NT2/D1 (cell line): ENCODE measurements at regions not wholly inside any gene's neighbourhood (a gene's known extent, or its start where the extent isn't known, plus 50 kb on each side); places are given as distances from the start of the nearest gene placed in this dataset.

Source experiments
- DNase-seq: peaks from one replicate; pipeline ENCODE4 v3.0.0-alpha.2; 2011; ENCODE audit warnings: low read depth, low spot score
- H3K27me3 ChIP-seq: 2 replicates; pipeline ENCODE4 v1.6.0; 2011; ENCODE audit warnings: mild to moderate bottlenecking; ENCODE audit not compliant: insufficient read length, insufficient read depth
- H3K36me3 ChIP-seq: 2 replicates; pipeline ENCODE4 v1.6.1; 2011; ENCODE audit warnings: mild to moderate bottlenecking, low read length, mixed read lengths; ENCODE audit not compliant: insufficient read depth, insufficient read length
- H3K4me1 ChIP-seq: 2 replicates; pipeline ENCODE4 v1.5.1; 2011; ENCODE audit not compliant: insufficient read depth, insufficient read length
- H3K4me3 ChIP-seq: 2 replicates; pipeline ENCODE4 v1.5.1; 2011; ENCODE audit warnings: low read depth; ENCODE audit not compliant: insufficient read length
- H3K9ac ChIP-seq: 2 replicates; pipeline ENCODE4 v1.6.0; 2011; ENCODE audit warnings: low read depth; ENCODE audit not compliant: insufficient read length
- H3K9me3 ChIP-seq: 2 replicates; pipeline ENCODE4 v1.5.1; 2011; ENCODE audit warnings: mild to moderate bottlenecking, low read length; ENCODE audit not compliant: insufficient read depth
- SUZ12 ChIP-seq: IDR thresholded peaks from 2 replicates; pipeline ENCODE4 v1.6.1; 2011; ENCODE audit not compliant: insufficient read length, insufficient read depth; ENCODE audit errors: extremely low read depth
- YY1 ChIP-seq: IDR thresholded peaks from 2 replicates; pipeline ENCODE4 v1.6.1; 2011; ENCODE audit not compliant: insufficient read length, insufficient read depth
- ZNF274 ChIP-seq: IDR thresholded peaks from 2 replicates; pipeline ENCODE4 v1.6.1; 2011; ENCODE audit warnings: mild to moderate bottlenecking, low read depth, low read length

DNA sequence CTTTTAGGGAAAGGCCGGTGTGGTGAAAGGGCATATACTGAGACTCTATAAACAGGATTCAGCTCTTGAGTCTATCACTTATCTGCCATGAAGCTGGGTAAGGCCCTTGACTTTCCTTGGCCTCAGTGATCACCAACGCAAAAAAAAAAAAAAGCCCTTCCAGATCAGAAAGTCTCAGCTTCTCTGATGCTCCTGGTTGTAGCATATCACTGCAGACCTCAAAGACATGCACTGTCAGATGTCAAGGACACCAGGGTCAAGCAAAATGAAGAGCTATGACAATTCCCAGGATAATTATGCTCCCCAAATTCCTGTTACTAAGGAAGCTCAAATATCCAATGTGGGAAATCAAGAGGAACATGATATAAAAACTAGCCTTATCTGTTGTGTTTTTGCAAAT is 68.3 kb upstream of the IFNE start:
- no peak for DNase-seq
- Histone ChIP-seq H3K27me3 (no peaks in the 10 kb centered on the region), H3K9ac (no peak overlapping the region), H3K4me3 (no peak overlapping the region), H3K9me3 (no peaks in the 10 kb centered on the region), H3K4me1 (no peaks in the 10 kb centered on the region), H3K36me3 (no peaks in the 10 kb centered on the region)
- no peak for TF ChIP-seq SUZ12
- TF ChIP-seq ZNF274, result no peak
- no peak for TF ChIP-seq YY1

DNA sequence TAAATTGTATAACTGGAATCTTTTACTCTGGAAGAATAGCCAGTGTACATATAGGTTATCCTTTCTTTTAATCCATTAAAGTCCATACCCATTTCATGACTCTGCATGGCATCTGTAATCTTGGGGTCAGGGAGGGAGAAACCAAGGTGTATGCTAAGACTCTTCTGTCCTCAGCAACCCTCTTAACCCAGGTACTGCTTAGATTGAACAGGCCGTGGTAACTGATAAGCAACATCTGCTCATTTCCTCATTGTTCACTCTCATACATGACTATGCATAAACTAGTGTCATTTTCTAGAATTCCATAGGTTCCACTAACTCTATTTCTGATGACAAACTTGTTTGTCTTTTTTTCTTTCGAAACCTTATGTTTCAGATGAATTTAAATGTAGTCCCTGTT is 69.3 kb upstream of the IFNE start:
- Histone ChIP-seq H3K9me3 (no peaks in the 10 kb centered on the region), H3K9ac (no peak overlapping the region), H3K4me3 (no peak overlapping the region), H3K36me3 (no peaks in the 10 kb centered on the region), H3K4me1 (no peaks in the 10 kb centered on the region), H3K27me3 (no peaks in the 10 kb centered on the region)
- DNase-seq, result no peak
- no peak for TF ChIP-seq YY1
- TF ChIP-seq SUZ12, result no peak
- no peak for TF ChIP-seq ZNF274

DNA sequence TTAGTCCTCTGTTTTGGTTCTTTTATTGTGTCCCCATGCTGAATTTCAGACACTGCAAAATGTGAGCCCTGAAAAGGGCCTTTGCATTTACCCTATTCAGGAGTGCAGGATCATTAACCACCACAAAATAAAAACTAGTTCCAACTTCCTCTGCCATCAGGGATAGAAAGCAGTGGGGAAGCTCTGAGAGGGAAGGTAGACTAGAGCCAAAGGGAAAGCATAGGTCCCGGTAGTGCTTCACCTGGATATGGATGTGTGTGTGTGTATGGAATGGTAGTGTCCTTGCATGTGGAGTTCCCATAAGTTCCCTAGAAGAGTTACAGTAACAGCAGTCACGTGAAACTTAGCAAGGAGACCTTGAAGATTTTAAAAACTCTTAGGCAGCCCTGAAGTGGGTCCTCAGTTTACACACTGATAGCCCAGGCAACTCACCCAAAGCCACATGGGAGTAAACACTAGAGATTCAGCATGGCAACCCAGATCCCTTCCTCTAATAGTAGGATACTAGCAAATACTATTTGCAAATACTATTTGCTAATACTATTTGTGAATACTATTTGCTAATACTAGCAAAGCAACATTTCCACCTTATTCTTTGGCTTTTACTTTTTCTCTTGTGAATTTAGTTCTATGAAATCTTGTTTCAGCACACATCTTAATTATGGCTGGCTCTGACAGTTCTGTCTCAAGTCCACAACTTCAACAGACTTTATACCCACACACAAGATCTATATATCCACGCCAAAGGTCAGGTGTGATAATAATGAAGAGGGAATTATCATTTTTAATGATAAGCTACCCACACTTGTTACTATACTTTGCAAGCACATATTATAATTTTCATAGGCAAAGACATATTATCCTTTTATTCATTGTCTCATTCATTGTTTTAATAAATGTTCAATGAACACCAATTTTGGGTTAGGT is 70.4 kb upstream of the IFNE start:
- H3K9me3 ChIP-seq, result no peaks in the 10 kb centered on the region
- TF ChIP-seq SUZ12, result no peak
- TF ChIP-seq YY1, result no peak
- no peak for TF ChIP-seq ZNF274
- H3K4me3 ChIP-seq, result no peak overlapping the region
- peaks cover under 1% of the 10 kb centered on the region for H3K27me3 ChIP-seq
- DNase-seq, result no peak
- no peaks in the 10 kb centered on the region for H3K4me1 ChIP-seq
- no peaks in the 10 kb centered on the region for H3K36me3 ChIP-seq
- no peak overlapping the region for H3K9ac ChIP-seq

DNA sequence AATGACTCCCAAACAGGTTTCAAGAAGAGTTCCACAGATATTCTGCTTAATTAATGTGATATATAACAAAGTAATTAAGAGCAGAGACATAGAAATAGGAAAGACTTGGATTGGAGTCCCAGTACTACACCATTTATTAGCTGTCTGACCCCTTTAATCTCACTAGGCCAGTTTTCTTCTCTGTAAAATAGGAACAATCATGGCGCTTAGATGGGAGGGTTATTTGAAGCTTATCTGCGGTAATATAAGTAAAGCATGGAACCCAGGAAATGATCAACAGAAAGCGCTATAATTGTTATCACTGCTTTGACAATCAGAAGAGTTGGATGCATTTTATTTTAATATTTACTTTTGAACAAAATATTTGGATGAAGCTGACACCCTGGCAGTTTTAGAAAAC is 71.3 kb upstream of the IFNE start:
- Histone ChIP-seq H3K27me3 (peaks cover 10% of the 10 kb centered on the region), H3K36me3 (no peaks in the 10 kb centered on the region), H3K4me3 (no peak overlapping the region), H3K9me3 (no peaks in the 10 kb centered on the region), H3K4me1 (no peaks in the 10 kb centered on the region), H3K9ac (no peak overlapping the region)
- DNase-seq, result no peak
- TF ChIP-seq ZNF274 (no peak), SUZ12 (no peak), YY1 (no peak)

DNA sequence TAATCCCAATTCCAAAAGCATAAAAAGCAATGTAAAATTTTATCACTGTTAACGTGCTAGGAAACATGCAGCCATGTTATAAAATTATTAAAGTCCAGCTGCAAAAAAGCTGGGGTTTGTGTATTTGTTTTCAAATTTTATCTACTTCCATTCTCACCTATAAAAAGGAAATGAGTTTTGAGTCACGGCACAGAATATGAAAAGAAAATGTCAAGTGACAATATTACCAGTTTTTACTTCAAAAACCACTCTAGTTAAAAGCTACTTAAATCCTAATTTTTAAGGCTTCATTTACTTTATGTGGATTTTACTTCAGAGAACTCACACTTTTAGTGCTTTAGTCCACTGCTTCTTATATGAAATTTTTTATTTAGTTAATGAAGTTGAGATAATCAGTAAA is 72.7 kb upstream of the IFNE start:
- no peak for DNase-seq
- TF ChIP-seq YY1, result no peak
- TF ChIP-seq ZNF274, result no peak
- TF ChIP-seq SUZ12, result no peak
- Histone ChIP-seq H3K9ac (no peak overlapping the region), H3K4me3 (no peak overlapping the region), H3K9me3 (no peaks in the 10 kb centered on the region), H3K27me3 (peaks cover 19% of the 10 kb centered on the region), H3K4me1 (no peaks in the 10 kb centered on the region), H3K36me3 (no peaks in the 10 kb centered on the region)

DNA sequence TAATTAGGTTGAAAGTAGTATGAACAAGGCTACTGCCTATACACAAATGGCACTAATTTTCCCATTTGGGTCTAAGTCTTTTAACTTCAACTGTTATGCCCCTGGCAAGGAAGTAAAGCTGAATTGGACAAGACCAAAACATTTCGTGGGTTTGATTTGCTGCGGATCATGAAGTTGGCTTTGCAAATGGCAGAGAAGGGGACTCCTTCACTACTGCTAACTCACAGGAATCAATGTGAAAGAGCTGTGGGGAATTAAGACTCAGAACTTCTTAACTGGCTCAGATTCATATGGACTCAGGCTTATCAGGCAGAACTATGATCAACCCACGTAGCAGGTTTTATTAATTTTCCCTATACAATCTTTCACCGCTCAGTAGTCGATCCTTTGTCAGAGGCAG is 73.8 kb upstream of the IFNE start:
- no peak for TF ChIP-seq SUZ12
- no peak for TF ChIP-seq ZNF274
- no peak for TF ChIP-seq YY1
- no peaks in the 10 kb centered on the region for H3K9me3 ChIP-seq
- no peak overlapping the region for H3K4me3 ChIP-seq
- DNase-seq, result no peak
- H3K9ac ChIP-seq, result no peak overlapping the region
- peaks cover 30% of the 10 kb centered on the region for H3K27me3 ChIP-seq
- no peaks in the 10 kb centered on the region for H3K36me3 ChIP-seq
- no peaks in the 10 kb centered on the region for H3K4me1 ChIP-seq

DNA sequence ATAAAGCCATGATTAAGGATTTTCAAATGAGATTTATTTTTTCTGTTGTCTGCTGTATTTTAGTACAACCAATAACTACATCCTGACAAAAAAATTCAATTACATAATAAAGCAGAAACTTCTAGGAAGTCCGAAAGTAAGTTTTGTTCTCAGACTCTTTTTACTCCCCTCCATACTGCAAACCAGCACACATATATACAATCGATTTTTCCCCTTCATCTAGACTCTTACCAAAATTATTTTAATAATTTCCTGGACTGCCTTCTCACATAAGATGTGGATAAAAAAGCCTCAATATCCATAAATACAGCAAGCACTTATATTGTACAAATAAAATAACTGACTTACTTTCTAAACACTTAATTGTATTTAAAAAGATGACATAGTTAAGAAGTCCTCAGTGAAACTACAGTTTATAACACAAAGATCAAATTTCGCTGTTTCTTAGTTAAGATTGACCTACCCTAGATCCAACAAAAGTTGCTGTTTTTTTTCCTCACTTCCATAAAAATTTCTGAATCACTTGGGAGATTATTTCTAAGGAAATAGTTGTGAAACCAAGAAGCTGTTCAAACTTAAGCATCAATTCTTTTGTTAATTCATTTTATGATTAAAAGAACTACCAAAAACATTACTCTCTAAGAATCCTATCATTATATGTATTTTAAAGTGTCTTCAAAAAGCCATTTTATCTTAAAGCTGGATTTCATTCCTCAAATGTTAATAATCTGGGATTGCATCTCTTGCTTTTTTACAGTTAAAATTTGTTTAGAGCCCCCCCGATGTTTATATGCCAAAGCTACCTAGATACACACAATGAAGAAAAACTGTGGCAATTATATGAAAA is 74.7 kb upstream of the IFNE start:
- H3K9ac ChIP-seq, result no peak overlapping the region
- no peaks in the 10 kb centered on the region for H3K4me1 ChIP-seq
- DNase-seq, result no peak
- H3K9me3 ChIP-seq, result no peaks in the 10 kb centered on the region
- no peaks in the 10 kb centered on the region for H3K36me3 ChIP-seq
- TF ChIP-seq YY1 (no peak), SUZ12 (no peak)
- H3K27me3 ChIP-seq, result peaks cover 32% of the 10 kb centered on the region
- no peak overlapping the region for H3K4me3 ChIP-seq
